ENCODE measurements at regions not wholly inside any gene's neighbourhood (a gene's known extent, or its start where the extent isn't known, plus 50 kb on each side); places are given as distances from the start of the nearest gene placed in this dataset.

DNA sequence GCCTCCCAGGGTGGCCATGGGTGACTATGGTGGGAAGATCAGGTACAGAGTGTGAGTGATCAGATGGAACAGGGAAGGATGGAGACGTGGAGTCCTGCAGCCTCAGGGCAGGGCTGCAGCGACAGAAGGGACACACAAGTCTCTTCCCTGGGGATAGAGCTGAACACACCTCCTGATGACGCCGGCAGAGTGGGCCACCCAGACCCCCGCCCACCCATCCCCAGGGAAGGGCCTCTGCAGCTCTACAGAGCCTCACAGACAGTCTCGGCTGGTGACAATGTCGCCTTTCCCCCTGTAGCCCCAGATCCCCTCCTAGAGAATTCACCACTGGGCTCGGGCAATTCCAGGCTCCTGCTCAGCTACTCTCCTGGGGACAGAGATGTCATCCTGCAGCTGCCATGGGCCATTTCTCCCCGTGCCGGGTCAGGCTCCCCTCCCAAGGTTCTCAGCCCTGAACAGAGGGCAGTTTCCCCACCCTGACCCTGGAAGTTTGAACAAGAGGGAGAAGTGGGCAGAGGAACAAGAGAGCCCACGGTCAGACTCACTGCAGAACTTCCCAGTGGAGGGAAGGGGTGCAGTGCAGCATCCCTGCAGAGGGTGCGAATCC lies 115.7 kb downstream of the NCOR2 start:
- TF ChIP-seq, protein P1, sequence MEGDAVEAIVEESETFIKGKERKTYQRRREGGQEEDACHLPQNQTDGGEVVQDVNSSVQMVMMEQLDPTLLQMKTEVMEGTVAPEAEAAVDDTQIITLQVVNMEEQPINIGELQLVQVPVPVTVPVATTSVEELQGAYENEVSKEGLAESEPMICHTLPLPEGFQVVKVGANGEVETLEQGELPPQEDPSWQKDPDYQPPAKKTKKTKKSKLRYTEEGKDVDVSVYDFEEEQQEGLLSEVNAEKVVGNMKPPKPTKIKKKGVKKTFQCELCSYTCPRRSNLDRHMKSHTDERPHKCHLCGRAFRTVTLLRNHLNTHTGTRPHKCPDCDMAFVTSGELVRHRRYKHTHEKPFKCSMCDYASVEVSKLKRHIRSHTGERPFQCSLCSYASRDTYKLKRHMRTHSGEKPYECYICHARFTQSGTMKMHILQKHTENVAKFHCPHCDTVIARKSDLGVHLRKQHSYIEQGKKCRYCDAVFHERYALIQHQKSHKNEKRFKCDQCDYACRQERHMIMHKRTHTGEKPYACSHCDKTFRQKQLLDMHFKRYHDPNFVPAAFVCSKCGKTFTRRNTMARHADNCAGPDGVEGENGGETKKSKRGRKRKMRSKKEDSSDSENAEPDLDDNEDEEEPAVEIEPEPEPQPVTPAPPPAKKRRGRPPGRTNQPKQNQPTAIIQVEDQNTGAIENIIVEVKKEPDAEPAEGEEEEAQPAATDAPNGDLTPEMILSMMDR (IDR thresholded peaks at IDR 0.05; ENCODE audit: low read depth, low read length, poor library complexity, severe bottlenecking), result no peak
- no peak for TF ChIP-seq EZH2phosphoT487 (IDR thresholded peaks at IDR 0.05; ENCODE audit: borderline replicate concordance, low read length)
